HG03469 (cell line): ENCODE measurements at regions not wholly inside any gene's neighbourhood (a gene's known extent, or its start where the extent isn't known, plus 50 kb on each side); places are given as distances from the start of the nearest gene placed in this dataset.

Experiments
- ATAC-seq: cut with Tn5 transposase; IDR thresholded peaks from one replicate; pipeline ENCODE4 v1.9.1; 2021; ENCODE audit warnings: mild to moderate bottlenecking, moderate library complexity, moderate number of reproducible peaks; ENCODE audit not compliant: unreplicated experiment

GRCh38 chrX:46306103-46306502 is 239.1 kb downstream of the ZNF674 start:
- no peak for ATAC-seq

- ATAC-seq = no peak
These were observed 239.8 kb downstream of the ZNF674 start for GRCh38 chrX:46305431-46305830.

- ATAC-seq = no peak
These were observed 243.3 kb downstream of the ZNF674 start for GRCh38 chrX:46301903-46302302.

GRCh38 chrX:46298821-46299220 is 246.4 kb downstream of the ZNF674 start:
- no peak for ATAC-seq

- no peak for ATAC-seq
These were observed 249.3 kb downstream of the ZNF674 start for GRCh38 chrX:46295963-46296362.

GRCh38 chrX:46294234-46294633 is 251.0 kb downstream of the ZNF674 start:
- no peak for ATAC-seq

- ATAC-seq = no peak
These were observed 265.3 kb downstream of the ZNF674 start for GRCh38 chrX:46279925-46280313.

- no peak for ATAC-seq
These were observed 265.9 kb downstream of the ZNF674 start for GRCh38 chrX:46279214-46279924.

- no peak for ATAC-seq
These were observed 266.6 kb downstream of the ZNF674 start for GRCh38 chrX:46278572-46278971.

GRCh38 chrX:46268412-46268811 is 276.8 kb downstream of the ZNF674 start:
- no peak for ATAC-seq

- ATAC-seq = no peak
These were observed 281.7 kb downstream of the ZNF674 start for GRCh38 chrX:46263494-46263893.

GRCh38 chrX:46262304-46262703 is 282.9 kb downstream of the ZNF674 start:
- no peak for ATAC-seq

- no peak for ATAC-seq
These were observed 284.7 kb downstream of the ZNF674 start for GRCh38 chrX:46260499-46260898.

- ATAC-seq = no peak
These were observed 286.9 kb downstream of the ZNF674 start for GRCh38 chrX:46258356-46258755.

GRCh38 chrX:46257451-46257879 is 287.8 kb downstream of the ZNF674 start:
- ATAC-seq = no peak

GRCh38 chrX:46256875-46257274 is 288.3 kb downstream of the ZNF674 start:
- no peak for ATAC-seq

GRCh38 chrX:46255046-46255445 is 290.2 kb downstream of the ZNF674 start:
- ATAC-seq = no peak

- ATAC-seq = no peak
These were observed 290.6 kb downstream of the ZNF674 start for GRCh38 chrX:46254641-46255040.

GRCh38 chrX:46251755-46252154 is 293.5 kb downstream of the ZNF674 start:
- ATAC-seq = no peak

GRCh38 chrX:46250151-46250550 is 295.1 kb downstream of the ZNF674 start:
- ATAC-seq = no peak

GRCh38 chrX:46247456-46247855 is 297.8 kb downstream of the ZNF674 start:
- no peak for ATAC-seq

GRCh38 chrX:46244451-46244850 is 300.8 kb downstream of the ZNF674 start:
- ATAC-seq = no peak

- ATAC-seq = no peak
These were observed 308.8 kb downstream of the ZNF674 start for GRCh38 chrX:46236411-46236810.
